ENCODE measurements at regions not wholly inside any gene's neighbourhood (a gene's known extent, or its start where the extent isn't known, plus 50 kb on each side); places are given as distances from the start of the nearest gene placed in this dataset.
"Not testable (repeated sequence)": the region's sequence is repeated elsewhere in the genome, so short reads cannot be mapped to it uniquely, and the experiment has no call there.

- no peak for DNase-seq (ENCODE audit: low read depth in 2 of 2)
These were observed 208.7 kb downstream of the RAP2B start for GRCh38 chr3:153370680-153371079.

DNA sequence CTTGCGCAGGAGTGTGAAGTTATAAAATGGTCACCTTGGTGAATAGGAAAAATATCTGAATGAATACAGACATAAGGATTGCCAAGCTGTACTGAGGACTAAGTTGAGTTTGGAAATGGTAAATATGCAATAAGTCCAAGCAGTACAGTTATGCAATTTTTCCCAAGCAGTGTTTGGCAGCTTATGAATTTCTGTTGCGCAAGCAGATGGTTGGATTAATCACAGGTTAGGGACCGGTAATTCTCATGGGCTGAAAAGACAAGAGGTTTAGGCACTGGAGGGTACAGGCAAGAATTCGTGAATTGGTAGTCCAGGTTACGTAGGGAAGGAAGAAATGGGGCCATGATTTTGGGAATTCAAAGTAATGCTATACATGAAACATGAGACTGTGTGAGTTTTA is 210.3 kb downstream of the RAP2B start:
- DNase-seq (ENCODE audit: low read depth in 2 of 2): no peak

DNA sequence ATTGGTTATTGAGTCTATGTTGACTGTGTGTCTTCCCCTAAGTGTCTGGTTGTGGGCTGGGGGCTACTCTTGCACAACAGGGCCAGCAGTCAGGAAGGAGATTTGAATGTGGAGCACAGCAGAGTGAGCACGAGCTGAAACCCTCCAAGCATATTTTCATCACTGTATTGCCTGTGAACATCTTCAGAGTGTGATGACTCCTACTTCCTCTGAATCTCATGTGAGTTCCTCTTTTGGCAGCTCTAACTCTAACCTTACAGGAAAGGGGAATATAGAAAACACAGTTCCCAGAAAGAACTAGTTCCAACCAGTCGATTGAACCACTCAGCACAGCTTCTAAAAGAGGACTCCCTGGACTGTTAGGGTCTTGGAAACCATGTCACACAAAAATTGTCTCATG is 211.6 kb downstream of the RAP2B start:
- no peak for DNase-seq (ENCODE audit: low read depth in 2 of 2)

- DNase-seq (ENCODE audit: low read depth in 2 of 2): not testable (repeated sequence)
These were observed 216.3 kb downstream of the RAP2B start for GRCh38 chr3:153378366-153378765.

GRCh38 chr3:153379516-153379915 is 217.5 kb downstream of the RAP2B start:
- DNase-seq (ENCODE audit: low read depth in 2 of 2): no peak

- DNase-seq (ENCODE audit: low read depth in 2 of 2): no peak
These were observed 223.3 kb downstream of the RAP2B start for GRCh38 chr3:153385343-153385742.

- no peak for DNase-seq (ENCODE audit: low read depth in 2 of 2)
These were observed 230.3 kb downstream of the RAP2B start for GRCh38 chr3:153392363-153392762.

- DNase-seq (ENCODE audit: low read depth in 2 of 2): no peak
These were observed 232.0 kb downstream of the RAP2B start for GRCh38 chr3:153394017-153394416.

DNA sequence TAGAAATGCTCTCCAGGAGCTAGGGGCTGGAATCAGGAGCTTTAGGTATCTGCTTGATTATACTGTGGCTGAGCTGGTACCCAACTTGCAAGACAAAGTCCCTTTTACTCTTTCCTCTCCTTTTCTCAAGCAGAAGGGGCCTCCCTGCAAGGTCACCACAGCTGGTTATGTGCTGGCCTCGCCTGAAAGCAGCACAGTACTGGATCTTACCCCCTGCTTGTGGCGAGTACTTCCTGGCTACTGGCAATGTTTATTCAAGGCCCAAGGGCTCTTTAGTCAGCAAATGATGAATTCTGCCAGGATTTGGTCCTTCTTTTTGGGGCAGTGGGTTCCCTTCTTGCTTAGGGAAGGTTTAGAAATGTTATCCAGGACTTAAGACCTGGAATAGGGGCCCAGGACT is 234.6 kb downstream of the RAP2B start:
- DNase-seq (ENCODE audit: low read depth in 2 of 2): no peak

DNA sequence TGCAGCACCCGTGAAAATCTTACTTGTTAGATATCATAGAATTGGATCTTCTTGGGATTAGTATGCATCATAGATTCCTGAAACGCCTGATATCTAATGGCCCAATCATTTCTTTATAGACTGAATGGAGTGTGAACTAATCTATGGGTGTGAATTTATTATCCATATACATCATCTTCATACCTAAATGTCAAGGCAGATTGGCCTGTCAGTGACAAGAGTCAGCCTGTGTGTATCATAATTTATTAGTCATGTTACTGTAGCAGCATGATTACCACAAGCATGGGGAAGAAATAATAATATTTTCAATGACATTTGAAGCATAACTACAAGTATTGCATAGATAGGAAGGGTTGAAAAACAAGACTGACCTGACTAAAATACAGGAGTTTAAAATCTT is 235.8 kb downstream of the RAP2B start:
- no peak for DNase-seq (ENCODE audit: low read depth in 2 of 2)

DNA sequence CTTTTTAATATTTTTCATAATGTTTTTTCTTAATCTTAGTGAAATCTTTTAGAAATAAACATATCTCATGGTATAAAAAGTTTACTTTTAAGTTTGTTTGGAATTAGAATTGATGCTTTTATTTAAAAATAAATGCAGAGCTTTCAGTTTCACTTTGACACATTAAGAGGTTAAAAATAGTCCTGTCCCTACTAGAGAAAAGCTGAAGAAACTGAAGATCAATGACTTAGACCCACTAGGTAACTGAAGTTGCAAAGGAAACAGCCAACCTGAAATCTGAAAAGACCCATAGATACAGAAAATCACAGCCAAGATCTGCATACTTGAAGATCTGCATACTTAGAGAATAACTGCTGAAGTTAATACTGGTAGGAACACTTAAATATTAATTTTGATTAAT is 237.6 kb downstream of the RAP2B start:
- no peak for DNase-seq (ENCODE audit: low read depth in 2 of 2)

- no peak for DNase-seq (ENCODE audit: low read depth in 2 of 2)
These were observed 238.6 kb downstream of the RAP2B start for GRCh38 chr3:153400641-153401040.

DNA sequence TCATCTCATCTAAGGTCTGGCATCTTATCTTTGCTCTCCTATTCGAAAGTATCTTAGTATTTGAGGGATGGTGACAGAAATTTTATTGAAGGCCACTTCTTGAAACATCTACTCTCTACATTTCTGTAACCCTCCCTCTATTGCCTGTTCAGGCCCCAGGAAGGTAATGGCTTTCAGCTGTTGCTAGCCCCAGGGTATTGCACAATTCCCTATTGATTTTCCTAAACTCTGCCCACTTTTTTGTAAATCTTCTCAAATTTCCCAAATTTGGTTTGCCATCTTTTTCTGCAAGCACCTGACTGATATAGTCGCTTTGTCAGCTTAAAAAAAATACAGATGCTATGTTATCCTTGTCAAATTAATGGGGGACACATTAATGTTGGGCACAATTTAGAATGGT is 242.1 kb downstream of the RAP2B start:
- no peak for DNase-seq (ENCODE audit: low read depth in 2 of 2)

DNA sequence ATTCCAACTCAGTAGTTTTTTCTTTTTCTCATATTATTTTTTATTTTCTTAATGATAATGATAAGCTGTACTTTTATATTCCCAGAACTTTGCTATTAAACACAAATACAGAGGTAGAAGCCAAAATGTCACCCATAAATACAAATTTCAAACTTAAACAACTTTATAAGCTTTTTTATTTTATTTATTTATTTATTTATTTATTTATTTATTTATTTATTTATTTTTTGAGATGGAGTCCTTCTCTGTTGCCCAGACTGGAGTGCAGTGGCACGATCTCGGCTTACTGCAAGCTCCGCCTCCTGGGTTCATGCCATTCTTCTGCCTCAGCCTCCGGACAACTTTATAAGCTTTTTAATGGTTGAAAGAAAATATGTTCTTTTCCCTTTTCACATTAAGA is 243.3 kb downstream of the RAP2B start:
- DNase-seq (ENCODE audit: low read depth in 2 of 2): not testable (repeated sequence)

GRCh38 chr3:153410517-153410916 is 248.5 kb downstream of the RAP2B start:
- DNase-seq (ENCODE audit: low read depth in 2 of 2): no peak

DNA sequence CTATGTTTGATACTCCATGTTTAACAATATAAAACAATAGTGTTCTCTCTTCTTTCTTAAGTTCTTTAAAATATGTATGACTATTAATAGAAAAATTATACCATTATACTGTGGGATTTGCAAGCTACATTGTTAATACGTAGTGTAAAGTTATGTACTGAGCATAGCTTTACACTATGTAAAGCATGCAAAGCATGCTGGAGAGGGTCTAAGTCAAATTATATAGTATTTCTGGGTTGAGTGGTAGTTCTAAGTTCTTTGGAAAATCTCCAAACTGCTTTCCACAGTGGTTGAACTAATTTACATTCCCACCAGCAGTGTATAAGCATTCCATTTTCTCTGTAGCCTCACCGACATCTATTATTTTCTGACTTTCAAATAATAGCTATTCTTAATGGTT is 253.0 kb downstream of the RAP2B start:
- no peak for DNase-seq (ENCODE audit: low read depth in 2 of 2)

DNA sequence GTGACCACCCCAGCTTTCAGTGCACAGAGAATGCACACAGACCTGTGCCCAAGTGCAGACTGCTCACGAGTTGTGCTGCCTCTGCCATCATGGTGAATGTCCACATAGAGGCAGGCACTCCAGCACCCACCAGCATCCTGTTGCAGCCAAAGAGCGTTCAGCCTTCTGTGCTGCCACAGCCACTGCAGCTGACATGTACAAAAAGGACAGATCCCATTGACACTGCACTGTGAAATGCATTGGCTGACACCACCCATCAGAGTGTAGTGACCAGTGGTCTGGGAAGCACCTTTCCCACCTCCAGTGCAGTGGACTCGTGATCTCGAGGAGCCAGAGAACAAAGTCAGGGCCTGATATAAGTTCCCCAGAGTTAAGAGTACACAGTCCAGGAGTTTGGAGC is 260.3 kb downstream of the RAP2B start:
- DNase-seq (ENCODE audit: low read depth in 2 of 2): no peak

DNA sequence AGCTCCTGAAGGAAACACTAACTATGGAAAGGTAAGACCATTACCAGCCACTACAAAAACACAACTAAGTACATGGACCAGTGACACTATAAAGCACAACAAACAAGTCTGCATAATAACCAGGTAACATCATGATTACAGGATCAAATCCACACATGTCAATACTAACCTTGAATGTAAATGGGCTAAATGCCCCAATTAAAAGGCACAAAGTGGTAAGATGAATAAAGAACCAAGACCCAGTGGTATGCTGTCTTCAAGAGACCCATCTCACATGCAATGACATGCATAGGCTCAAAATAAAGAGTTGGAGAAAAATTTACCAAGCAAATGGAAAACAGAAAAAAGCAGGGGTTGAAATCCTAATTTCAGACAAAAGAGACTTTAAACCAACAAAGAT is 261.8 kb downstream of the RAP2B start:
- DNase-seq (ENCODE audit: low read depth in 2 of 2): not testable (repeated sequence)

DNA sequence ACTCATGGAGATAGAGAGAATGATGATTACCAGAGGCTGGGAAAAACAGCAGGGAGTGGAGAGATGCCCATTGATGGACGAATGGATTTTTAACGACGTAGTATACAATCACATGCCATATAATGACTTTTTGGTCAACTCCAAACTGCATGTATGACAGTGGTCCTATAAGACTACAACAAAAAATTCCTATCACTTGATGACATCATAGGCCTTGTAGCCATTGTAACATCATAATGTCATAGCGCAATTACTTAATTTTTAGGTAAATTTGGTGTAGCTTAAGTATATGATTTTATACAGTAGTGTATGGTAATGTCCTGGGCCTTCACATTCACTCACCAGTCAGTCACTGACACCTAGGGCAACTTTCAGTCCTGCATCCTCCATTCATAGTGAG is 264.3 kb downstream of the RAP2B start:
- no peak for DNase-seq (ENCODE audit: low read depth in 2 of 2)

DNA sequence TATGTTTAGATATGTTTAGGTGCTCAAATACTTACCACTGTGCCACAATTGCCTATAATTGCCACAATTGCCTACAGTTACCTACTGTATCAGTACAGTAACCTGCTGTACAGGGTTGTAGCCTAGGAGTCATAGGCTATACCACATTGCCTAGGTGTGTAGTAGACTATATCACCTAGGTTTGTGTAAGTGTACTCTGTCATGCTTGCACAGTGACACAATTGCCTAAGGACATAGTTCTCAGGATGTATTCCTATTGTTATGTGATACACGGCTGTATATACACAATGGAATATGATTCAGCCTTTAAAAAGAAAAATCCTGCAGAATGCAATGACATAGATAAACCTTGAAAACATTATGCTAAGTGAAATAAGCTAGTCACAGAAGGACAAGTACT is 264.8 kb downstream of the RAP2B start:
- no peak for DNase-seq (ENCODE audit: low read depth in 2 of 2)

GRCh38 chr3:153429821-153430220 is 267.8 kb downstream of the RAP2B start:
- no peak for DNase-seq (ENCODE audit: low read depth in 2 of 2)

GRCh38 chr3:153431076-153431475 is 269.1 kb downstream of the RAP2B start:
- no peak for DNase-seq (ENCODE audit: low read depth in 2 of 2)

DNA sequence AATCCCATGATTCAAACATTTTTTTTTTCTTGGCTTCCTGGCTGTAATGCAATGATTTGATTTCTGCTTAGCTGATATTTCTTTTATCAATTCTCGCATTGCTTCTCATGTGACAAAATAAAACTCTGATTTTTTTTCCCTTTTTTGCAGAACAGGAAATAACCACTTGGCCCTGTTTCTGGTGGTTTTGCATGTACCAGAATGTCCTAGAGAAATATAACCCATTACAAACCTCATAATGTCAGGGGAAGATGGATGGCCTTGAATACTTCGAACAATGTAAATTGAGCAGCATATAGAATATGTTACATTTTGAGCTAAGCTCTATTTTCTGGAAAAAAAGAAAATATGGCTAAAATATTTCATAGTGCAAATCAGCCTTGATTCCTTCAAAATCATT is 275.6 kb downstream of the RAP2B start:
- no peak for DNase-seq (ENCODE audit: low read depth in 2 of 2)

- no peak for DNase-seq (ENCODE audit: low read depth in 2 of 2)
These were observed 276.2 kb downstream of the RAP2B start for GRCh38 chr3:153438271-153438670.

GRCh38 chr3:153439780-153440179 is 277.8 kb downstream of the RAP2B start:
- no peak for DNase-seq (ENCODE audit: low read depth in 2 of 2)

Data from stimulated activated CD8-positive, alpha-beta memory T cell treated with anti-CD3 and anti-CD28 coated beads, Interleukin-15, amount 100 ng/mL, for 48 hours (primary cell).